Lung (tissue), 11 donors: ENCODE measurements at regions not wholly inside any gene's neighbourhood (a gene's known extent, or its start where the extent isn't known, plus 50 kb on each side); places are given as distances from the start of the nearest gene placed in this dataset.

Source experiments
- ATAC-seq: fragments of 200-7000 bp; cut with Tn5 transposase; one replicate; pipeline ENCODE4 v1.9.1; 2020; ENCODE audit warnings: moderate number of reproducible peaks; ENCODE audit not compliant: insufficient read depth, low FRiP score
- DNase-seq, 3 donors: peaks; one replicate each; pipeline ENCODE4 v3.0.0-alpha.2; 2013 to 2017
- H3K27ac ChIP-seq, 2 donors: one replicate each; pipeline ENCODE4 v1.5.1; 2013; ENCODE audit warnings: mild to moderate bottlenecking in 2 of 2, moderate library complexity in 2 of 2, control low read depth in 1 of 2, inconsistent platforms in 1 of 2, low read depth in 1 of 2, low read length in 1 of 2
- H3K27me3 ChIP-seq, 3 donors: one replicate each; pipeline ENCODE4 v1.5.1; 2013; ENCODE audit warnings: low read length in 2 of 3; ENCODE audit not compliant: control insufficient read depth in 3 of 3, insufficient read depth in 3 of 3
- H3K36me3 ChIP-seq, 4 donors: one replicate each; pipeline ENCODE4 v1.5.1; 2013; ENCODE audit warnings: low read length in 4 of 4, mild to moderate bottlenecking in 1 of 4, moderate library complexity in 1 of 4; ENCODE audit not compliant: control insufficient read depth in 4 of 4, insufficient read depth in 4 of 4
- H3K4me1 ChIP-seq, 5 donors: one replicate each; pipeline ENCODE4 v1.5.1; 2013; ENCODE audit warnings: low read length in 5 of 5, mild to moderate bottlenecking in 2 of 5, moderate library complexity in 1 of 5; ENCODE audit not compliant: control insufficient read depth in 5 of 5, insufficient read depth in 5 of 5
- H3K4me3 ChIP-seq: one replicate; pipeline ENCODE4 v1.5.1; 2013; ENCODE audit warnings: mild to moderate bottlenecking, control low read depth, moderate library complexity
- H3K9ac ChIP-seq, 2 donors: one replicate each; pipeline ENCODE4 v1.5.1; 2013; ENCODE audit warnings: low read length in 2 of 2, control low read depth in 1 of 2; ENCODE audit not compliant: insufficient read depth in 1 of 2
- H3K9me3 ChIP-seq, 4 donors: one replicate each; pipeline ENCODE4 v1.5.1; 2013; ENCODE audit warnings: low read length in 3 of 4, mild to moderate bottlenecking in 1 of 4, moderate library complexity in 1 of 4; ENCODE audit not compliant: control insufficient read depth in 4 of 4, insufficient read depth in 3 of 4
- WGBS, 2 donors: extraction: QIAGEN DNeasy Blood & Tissue Kit; methylation state at CpG; one replicate each; pipeline ENCODE4 v1.1.7; 2013; 5-methylcytosine and 5-hydroxymethylcytosine counted together
- TF ChIP-seq, protein P1 (sequence below): IDR thresholded peaks from 2 replicates; pipeline ENCODE4 v1.5.1; 2012; ENCODE audit warnings: mild to moderate bottlenecking; ENCODE audit errors: control extremely low read depth, extremely low read depth
- donor health status: control.
- donor health status: control.
- donor health status: Bipolar disorder and iron deficiency.
- donor health status: healthy.
- donor health status: DM: yes; HTN: yes; CAD: no.

DNA sequence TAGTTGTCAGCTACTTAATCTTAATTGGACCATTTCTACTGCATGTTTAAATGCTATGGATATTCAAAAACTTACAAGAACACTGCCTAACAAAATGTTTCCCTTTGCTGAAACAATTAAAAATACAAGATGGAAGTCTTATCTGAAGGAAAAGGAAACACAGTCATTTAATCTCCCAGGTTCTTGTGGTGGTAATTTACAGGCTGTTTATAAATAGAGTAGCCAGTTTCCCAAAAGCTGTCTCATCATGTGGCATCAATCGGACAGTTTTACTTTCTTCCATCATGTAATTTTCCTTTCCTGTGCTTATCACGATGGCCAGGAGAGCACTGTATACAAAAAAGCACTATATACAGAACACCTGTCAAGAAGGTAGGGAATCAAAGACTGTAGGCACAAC, 368.1 kb downstream of the ZEB2 start:
- TF ChIP-seq, protein P1, sequence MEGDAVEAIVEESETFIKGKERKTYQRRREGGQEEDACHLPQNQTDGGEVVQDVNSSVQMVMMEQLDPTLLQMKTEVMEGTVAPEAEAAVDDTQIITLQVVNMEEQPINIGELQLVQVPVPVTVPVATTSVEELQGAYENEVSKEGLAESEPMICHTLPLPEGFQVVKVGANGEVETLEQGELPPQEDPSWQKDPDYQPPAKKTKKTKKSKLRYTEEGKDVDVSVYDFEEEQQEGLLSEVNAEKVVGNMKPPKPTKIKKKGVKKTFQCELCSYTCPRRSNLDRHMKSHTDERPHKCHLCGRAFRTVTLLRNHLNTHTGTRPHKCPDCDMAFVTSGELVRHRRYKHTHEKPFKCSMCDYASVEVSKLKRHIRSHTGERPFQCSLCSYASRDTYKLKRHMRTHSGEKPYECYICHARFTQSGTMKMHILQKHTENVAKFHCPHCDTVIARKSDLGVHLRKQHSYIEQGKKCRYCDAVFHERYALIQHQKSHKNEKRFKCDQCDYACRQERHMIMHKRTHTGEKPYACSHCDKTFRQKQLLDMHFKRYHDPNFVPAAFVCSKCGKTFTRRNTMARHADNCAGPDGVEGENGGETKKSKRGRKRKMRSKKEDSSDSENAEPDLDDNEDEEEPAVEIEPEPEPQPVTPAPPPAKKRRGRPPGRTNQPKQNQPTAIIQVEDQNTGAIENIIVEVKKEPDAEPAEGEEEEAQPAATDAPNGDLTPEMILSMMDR, result no peak
- H3K36me3 ChIP-seq, result no peaks in the 10 kb centered on the region
- H3K9me3 ChIP-seq, result no peaks in the 10 kb centered on the region
- no peaks in the 10 kb centered on the region for H3K4me1 ChIP-seq
- H3K27ac ChIP-seq, result no peak overlapping the region
- 50 to 62% methylated on average over 2 of the region's 2 CpGs for WGBS, 2 donors
- DNase-seq, result no peak
- no peak overlapping the region for H3K4me3 ChIP-seq
- no peak for ATAC-seq
- H3K9ac ChIP-seq, result no peak overlapping the region
- H3K27me3 ChIP-seq, result no peaks in the 10 kb centered on the region

DNA sequence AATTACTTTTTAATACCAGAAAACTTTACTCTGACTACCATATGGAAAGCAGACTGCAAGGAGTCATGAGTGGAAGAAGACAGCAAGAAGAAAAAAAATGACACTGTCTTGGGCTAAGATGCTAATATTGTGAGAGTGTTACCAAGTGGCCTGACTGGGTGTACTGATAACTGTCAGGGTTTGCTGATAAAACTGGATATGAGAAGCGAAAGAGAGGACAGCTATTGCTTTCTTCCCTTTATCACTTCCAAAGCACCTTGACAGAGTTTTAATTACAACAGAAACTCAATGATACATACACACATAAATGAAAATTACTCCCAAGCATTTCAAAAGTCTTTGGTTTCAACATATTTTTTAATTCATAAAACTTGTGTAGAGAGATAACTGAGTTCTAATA, 368.5 kb downstream of the ZEB2 start:
- no peak for ATAC-seq
- no peaks in the 10 kb centered on the region for H3K4me1 ChIP-seq
- no peaks in the 10 kb centered on the region for H3K9me3 ChIP-seq
- TF ChIP-seq, protein P1, result no peak
- WGBS, 2 donors, result 94% methylated on average over 1 of the region's 1 CpG
- H3K4me3 ChIP-seq, result no peak overlapping the region
- no peaks in the 10 kb centered on the region for H3K27me3 ChIP-seq
- H3K36me3 ChIP-seq, result no peaks in the 10 kb centered on the region
- no peak for DNase-seq
- no peak overlapping the region for H3K9ac ChIP-seq
- H3K27ac ChIP-seq, result no peak overlapping the region

DNA sequence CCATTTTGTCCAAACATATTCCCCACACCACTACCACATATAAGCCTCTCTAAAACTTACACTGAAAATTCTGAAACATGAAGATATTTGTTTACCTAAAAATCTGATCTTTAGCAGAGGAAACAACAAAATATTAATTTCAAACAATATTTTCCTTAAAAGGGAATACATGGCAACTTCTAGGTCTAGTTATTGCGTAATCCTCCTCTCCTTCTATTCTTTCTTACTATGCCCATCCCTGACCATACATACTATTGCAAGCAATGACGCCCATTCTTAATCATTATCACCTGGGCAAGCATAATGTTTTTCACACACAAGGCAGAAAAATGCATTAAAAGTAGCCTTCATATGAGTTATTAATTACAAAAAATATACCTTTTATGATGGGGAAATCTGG, 372.6 kb downstream of the ZEB2 start:
- H3K36me3 ChIP-seq, result peaks cover 0 to 8% (median 0%) of the 10 kb centered on the region in 4 donors
- no peaks in the 10 kb centered on the region for H3K27me3 ChIP-seq
- WGBS, 2 donors, result 69 to 98% methylated on average over 2 of the region's 2 CpGs
- ATAC-seq, result no peak
- DNase-seq, result no peak
- no peak overlapping the region for H3K9ac ChIP-seq
- no peak overlapping the region for H3K4me3 ChIP-seq
- no peaks in the 10 kb centered on the region for H3K4me1 ChIP-seq
- TF ChIP-seq, protein P1, result no peak
- no peaks in the 10 kb centered on the region for H3K9me3 ChIP-seq
- H3K27ac ChIP-seq, result no peak overlapping the region

DNA sequence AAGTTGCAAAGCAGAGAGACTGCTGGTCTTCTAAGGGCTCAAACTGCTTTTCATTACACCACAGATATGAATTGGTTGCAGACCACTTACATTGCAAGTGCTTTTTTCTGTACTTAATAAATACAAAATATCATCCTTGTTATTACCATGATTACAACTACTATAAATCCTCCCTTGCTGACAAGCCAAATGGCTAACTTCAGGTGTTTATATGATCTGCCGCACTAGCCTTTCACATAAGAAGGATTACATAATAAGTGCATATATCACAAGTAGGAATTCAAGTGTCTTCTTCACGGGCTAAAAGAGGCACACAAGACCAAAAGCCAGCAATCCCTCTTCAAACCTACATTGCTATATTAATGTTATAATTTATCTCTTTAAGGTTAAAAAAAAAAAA, 373.0 kb downstream of the ZEB2 start:
- no peaks in the 10 kb centered on the region for H3K4me1 ChIP-seq
- ATAC-seq, result no peak

More for the DNA sequence above, 373.0 kb downstream of the ZEB2 start:
- TF ChIP-seq, protein P1, result no peak
- no peak overlapping the region for H3K9ac ChIP-seq
- H3K4me3 ChIP-seq, result no peak overlapping the region
- no peaks in the 10 kb centered on the region for H3K27me3 ChIP-seq
- WGBS, 2 donors, result 88 to 97% methylated on average over 2 of the region's 2 CpGs
- no peaks in the 10 kb centered on the region for H3K9me3 ChIP-seq
- no peak for DNase-seq
- no peak overlapping the region for H3K27ac ChIP-seq
- H3K36me3 ChIP-seq, result peaks cover 0 to 8% (median 0%) of the 10 kb centered on the region in 4 donors
